Activated B cell treated with CpG ODN at 0.5 μM for 24 hours (primary cell): ENCODE measurements at regions not wholly inside any gene's neighbourhood (a gene's known extent, or its start where the extent isn't known, plus 50 kb on each side); places are given as distances from the start of the nearest gene placed in this dataset.

Experiments used
- ATAC-seq: fragments of 200-7000 bp; cut with Tn5 transposase; one replicate; pipeline ENCODE4 v1.10.0; 2021; ENCODE audit warnings: low read depth, mild to moderate bottlenecking, moderate library complexity
- CTCF ChIA-PET: fragments of 350-600 bp; sonication (Branson Sonifier 250); formaldehyde crosslinking; loops from one replicate; lab custom pipeline; 2021; ENCODE audit warnings: antibody characterized with exemption; lab: Charles Lee
- POLR2A ChIA-PET: fragments of 350-600 bp; sonication (Branson Sonifier 250); formaldehyde crosslinking; loops from one replicate; lab custom pipeline; 2021; ENCODE audit warnings: antibody characterized with exemption; lab: Charles Lee
- DNase-seq: peaks from one replicate; pipeline ENCODE4 v3.0.0; 2022
- H3K27ac Mint-ChIP-seq: one replicate; pipeline ENCODE4 v1.8.0; 2020; ENCODE audit warnings: mixed read lengths
- H3K27me3 Mint-ChIP-seq: one replicate; pipeline ENCODE4 v1.8.0; 2021; ENCODE audit warnings: mixed read lengths
- H3K36me3 Mint-ChIP-seq: one replicate; pipeline ENCODE4 v1.8.0; 2021; ENCODE audit warnings: low read depth, mixed read lengths
- H3K4me1 Mint-ChIP-seq: one replicate; pipeline ENCODE4 v1.8.0; 2021; ENCODE audit warnings: mixed read lengths
- H3K4me3 Mint-ChIP-seq: one replicate; pipeline ENCODE4 v1.8.0; 2020; ENCODE audit warnings: mild to moderate bottlenecking, mixed read lengths
- H3K9me3 Mint-ChIP-seq: one replicate; pipeline ENCODE4 v1.8.0; 2020; ENCODE audit warnings: mixed read lengths
- CTCF ChIP-seq: fragments of 200-600 bp; IDR thresholded peaks from one replicate; pipeline ENCODE4 v1.8.0; 2022; ENCODE audit warnings: antibody characterized with exemption, mild to moderate bottlenecking
- intact Hi-C: fragments of 100-400 bp; cut with micrococcal nuclease; formaldehyde crosslinking; loops from one replicate; pipeline ENCODE4 v1.15.1; 2024

GRCh38 chr12:78767264-78767981 lies 97.2 kb upstream of the SYT1 start:
- Mint-ChIP-seq H3K27ac (no peak overlapping the region), H3K4me3 (no peak overlapping the region), H3K27me3 (no peaks in the 10 kb centered on the region), H3K36me3 (no peaks in the 10 kb centered on the region), H3K4me1 (no peaks in the 10 kb centered on the region), H3K9me3 (peaks cover 3% of the 10 kb centered on the region)
- no peak for TF ChIP-seq CTCF
- CTCF ChIA-PET = no interaction called here
- ATAC-seq (no peak), DNase-seq (no peak)
- intact Hi-C loops = no loop called here
- POLR2A ChIA-PET = no interaction called here

DNA sequence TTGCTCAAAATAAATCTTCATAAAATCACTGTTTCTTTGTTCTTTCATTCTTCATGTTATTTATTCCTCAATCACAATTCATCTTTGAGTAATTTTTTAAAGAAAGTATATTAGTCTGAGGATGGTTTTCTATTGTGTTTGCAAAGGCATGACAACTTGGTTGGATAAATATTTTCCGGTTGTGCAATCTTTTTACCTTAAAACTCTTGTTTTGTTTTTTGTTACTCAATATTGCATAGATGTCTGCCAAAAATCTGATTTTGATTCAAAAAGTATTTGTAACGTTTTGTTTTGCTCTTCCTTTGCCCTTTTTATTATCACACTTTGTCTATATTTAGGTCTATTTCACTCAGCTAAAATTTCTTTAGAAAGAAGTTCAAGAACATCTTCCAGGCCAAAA lies 86.2 kb upstream of the SYT1 start:
- H3K36me3 Mint-ChIP-seq = no peaks in the 10 kb centered on the region
- ATAC-seq (no peak), DNase-seq (no peak)
- H3K27me3 Mint-ChIP-seq = no peaks in the 10 kb centered on the region
- ChIA-PET CTCF (no interaction called here), POLR2A (no interaction called here)
- H3K4me1 Mint-ChIP-seq = no peaks in the 10 kb centered on the region
- intact Hi-C loops = no loop called here
- no peak overlapping the region for H3K4me3 Mint-ChIP-seq
- no peaks in the 10 kb centered on the region for H3K9me3 Mint-ChIP-seq
- no peak overlapping the region for H3K27ac Mint-ChIP-seq
- no peak for TF ChIP-seq CTCF

GRCh38 chr12:78787576-78787975 lies 77.0 kb upstream of the SYT1 start:
- Mint-ChIP-seq H3K4me3 (no peak overlapping the region), H3K27ac (no peak overlapping the region), H3K4me1 (no peaks in the 10 kb centered on the region), H3K36me3 (no peaks in the 10 kb centered on the region), H3K27me3 (no peaks in the 10 kb centered on the region), H3K9me3 (no peaks in the 10 kb centered on the region)
- ChIA-PET CTCF (no interaction called here), POLR2A (no interaction called here)
- intact Hi-C loops = no loop called here
- DNase-seq (no peak), ATAC-seq (no peak)
- no peak for TF ChIP-seq CTCF

- no peak for ATAC-seq
- TF ChIP-seq CTCF = no peak
- H3K27ac Mint-ChIP-seq = no peak overlapping the region
- intact Hi-C loops = no loop called here
- no peaks in the 10 kb centered on the region for H3K9me3 Mint-ChIP-seq
- POLR2A ChIA-PET = no interaction called here
- no peaks in the 10 kb centered on the region for H3K36me3 Mint-ChIP-seq
- CTCF ChIA-PET = no interaction called here
- DNase-seq = no peak
- no peaks in the 10 kb centered on the region for H3K27me3 Mint-ChIP-seq
- H3K4me1 Mint-ChIP-seq = no peaks in the 10 kb centered on the region
- H3K4me3 Mint-ChIP-seq = no peak overlapping the region
These were observed 74.4 kb upstream of the SYT1 start for GRCh38 chr12:78790148-78790547.

GRCh38 chr12:78792052-78792698 lies 72.4 kb upstream of the SYT1 start:
- no peak for ATAC-seq
- Mint-ChIP-seq H3K27ac (no peak overlapping the region), H3K36me3 (no peaks in the 10 kb centered on the region), H3K9me3 (peaks cover 3% of the 10 kb centered on the region), H3K4me1 (no peaks in the 10 kb centered on the region), H3K27me3 (no peaks in the 10 kb centered on the region), H3K4me3 (no peak overlapping the region)
- no peak for DNase-seq
- intact Hi-C loops = no loop called here
- ChIA-PET CTCF (no interaction called here), POLR2A (no interaction called here)
- TF ChIP-seq CTCF = no peak
